ENCODE measurements at regions not wholly inside any gene's neighbourhood (a gene's known extent, or its start where the extent isn't known, plus 50 kb on each side); places are given as distances from the start of the nearest gene placed in this dataset.

- no CpG with 5 or more reads among the region's 1 CpG for WGBS (ENCODE audit: insufficient coverage)
- Histone ChIP-seq H3K9me3 (replicated peaks in 1 of 2; ENCODE audit: control insufficient read depth in 1 of 2, insufficient read depth in 1 of 2, low read length in 2 of 2) (no peaks in the 10 kb centered on the region), H3K4me1 (ENCODE audit: control insufficient read depth in 1 of 2, insufficient read depth in 2 of 2, low read length in 2 of 2) (no peaks in the 10 kb centered on the region), H4K20me1 (ENCODE audit: insufficient read depth, low read length) (no peaks in the 10 kb centered on the region), H3K79me2 (ENCODE audit: insufficient read depth, low read length) (no peaks in the 10 kb centered on the region), H3K9ac (ENCODE audit: insufficient read depth, low read length, poor library complexity, severe bottlenecking) (no peak overlapping the region), H3K4me2 (replicated peaks; ENCODE audit: extremely low read depth, low read length, poor library complexity, severe bottlenecking) (no peak overlapping the region), H3K36me3 (replicated peaks in 1 of 2; ENCODE audit: control insufficient read depth in 1 of 2, insufficient read depth in 2 of 2, low read length in 2 of 2) (no peaks in the 10 kb centered on the region), H3K27ac (ENCODE audit: low read depth in 1 of 2, low read length in 2 of 2) (no peak overlapping the region), H3K27me3 (ENCODE audit: control insufficient read depth in 2 of 2, insufficient read depth in 2 of 2, low read length in 2 of 2) (no peaks in the 10 kb centered on the region), H3K4me3 (replicated peaks in 1 of 3; ENCODE audit: low read depth in 2 of 3, low read length in 3 of 3) (no peak overlapping the region), H2AFZ (ENCODE audit: insufficient read depth, low read depth, low read length, poor library complexity, severe bottlenecking) (no peak overlapping the region)
- no peaks in the 10 kb centered on the region for H3K36me3 Mint-ChIP-seq
- peaks cover 0 to 2% (median 0%) of the 10 kb centered on the region in 3 donors for H3K27me3 Mint-ChIP-seq (ENCODE audit: low read depth in 3 of 3)
- DNase-seq: no peak
- H3K27ac Mint-ChIP-seq: no peak overlapping the region
- H3K4me3 Mint-ChIP-seq: no peak overlapping the region
- intact Hi-C loops (cut with micrococcal nuclease): no loop called here
- no peaks in the 10 kb centered on the region for H3K9me3 Mint-ChIP-seq
- TF ChIP-seq CTCF (IDR thresholded peaks at IDR 0.05): no peak
- no peaks in the 10 kb centered on the region for H3K4me1 Mint-ChIP-seq
Measured at GRCh38 chr18:66819235-66819634, 215.3 kb upstream of the CDH19 start.

GRCh38 chr18:66813138-66813537 lies 209.2 kb upstream of the CDH19 start:
- Histone ChIP-seq H3K36me3 (replicated peaks in 1 of 2; ENCODE audit: control insufficient read depth in 1 of 2, insufficient read depth in 2 of 2, low read length in 2 of 2) (no peaks in the 10 kb centered on the region), H3K4me2 (replicated peaks; ENCODE audit: extremely low read depth, low read length, poor library complexity, severe bottlenecking) (no peak overlapping the region)
- H3K36me3 Mint-ChIP-seq: no peaks in the 10 kb centered on the region

More at GRCh38 chr18:66813138-66813537, 209.2 kb upstream of the CDH19 start:
- TF ChIP-seq CTCF (IDR thresholded peaks at IDR 0.05): no peak
- H3K4me3 Mint-ChIP-seq: no peak overlapping the region
- no peak overlapping the region for H3K9ac ChIP-seq (ENCODE audit: insufficient read depth, low read length, poor library complexity, severe bottlenecking)
- no peaks in the 10 kb centered on the region for H3K4me1 Mint-ChIP-seq
- no peaks in the 10 kb centered on the region for H4K20me1 ChIP-seq (ENCODE audit: insufficient read depth, low read length)
- H3K9me3 Mint-ChIP-seq: peaks cover 0 to 2% (median 0%) of the 10 kb centered on the region in 7 donors
- H3K27ac Mint-ChIP-seq: no peak overlapping the region
- H3K9me3 ChIP-seq (replicated peaks in 1 of 2; ENCODE audit: control insufficient read depth in 1 of 2, insufficient read depth in 1 of 2, low read length in 2 of 2): no peaks in the 10 kb centered on the region
- no peak overlapping the region for H3K27ac ChIP-seq (ENCODE audit: low read depth in 1 of 2, low read length in 2 of 2)
- intact Hi-C loops (cut with micrococcal nuclease): no loop called here
- H3K79me2 ChIP-seq (ENCODE audit: insufficient read depth, low read length): no peaks in the 10 kb centered on the region
- H3K4me3 ChIP-seq (replicated peaks in 1 of 3; ENCODE audit: low read depth in 2 of 3, low read length in 3 of 3): no peak overlapping the region
- H3K4me1 ChIP-seq (ENCODE audit: control insufficient read depth in 1 of 2, insufficient read depth in 2 of 2, low read length in 2 of 2): no peaks in the 10 kb centered on the region
- H2AFZ ChIP-seq (ENCODE audit: insufficient read depth, low read depth, low read length, poor library complexity, severe bottlenecking): no peak overlapping the region
- no peaks in the 10 kb centered on the region for H3K27me3 Mint-ChIP-seq (ENCODE audit: low read depth in 3 of 3)
- DNase-seq: no peak
- H3K27me3 ChIP-seq (ENCODE audit: control insufficient read depth in 2 of 2, insufficient read depth in 2 of 2, low read length in 2 of 2): no peaks in the 10 kb centered on the region
